ENCODE measurements at regions not wholly inside any gene's neighbourhood (a gene's known extent, or its start where the extent isn't known, plus 50 kb on each side); places are given as distances from the start of the nearest gene placed in this dataset.

DNA sequence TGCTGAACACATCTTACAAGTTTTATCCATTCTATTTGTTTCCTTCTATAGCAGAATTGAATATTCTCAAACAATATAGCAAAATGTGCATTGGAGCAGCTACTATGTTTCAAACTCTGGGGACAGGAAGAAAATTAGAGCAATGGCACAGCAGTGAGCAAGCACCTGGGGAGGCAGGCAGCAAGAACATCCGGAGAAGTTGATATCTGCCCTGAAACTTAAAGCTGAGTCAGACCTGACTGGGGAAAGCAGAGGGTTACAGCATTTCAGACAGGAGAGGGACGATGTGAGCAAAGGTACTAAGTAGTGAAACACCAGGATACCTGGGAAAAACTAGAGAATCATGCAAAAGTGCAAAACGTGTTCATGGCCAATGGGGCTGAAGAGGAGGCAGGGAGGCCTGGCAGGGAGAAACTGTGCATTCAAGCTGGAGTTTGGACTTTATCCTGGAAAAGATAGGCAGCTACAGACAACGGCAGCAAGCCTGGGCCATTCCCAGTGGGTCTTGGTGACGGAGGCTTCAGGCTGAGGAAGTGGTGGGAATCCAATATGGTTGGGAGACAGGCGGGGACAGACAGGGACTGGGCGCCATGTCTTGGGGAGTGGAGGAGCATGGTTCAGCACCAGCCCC, 118.0 kb upstream of the CDKN3 start:
- CTCF ChIA-PET: no interaction called here
- Mint-ChIP-seq H3K4me1 (no peaks in the 10 kb centered on the region), H3K27ac (no peak overlapping the region), H3K36me3 (no peaks in the 10 kb centered on the region), H3K4me3 (no peak overlapping the region), H3K27me3 (peaks cover 7 to 17% of the 10 kb centered on the region in 2 donors), H3K9me3 (no peaks in the 10 kb centered on the region)
- H3K9me3 ChIP-seq: no peaks in the 10 kb centered on the region
- WGBS (ENCODE audit: insufficient coverage): 71% methylated on average over 4 of the region's 7 CpGs
- no peaks in the 10 kb centered on the region for H3K4me1 ChIP-seq (ENCODE audit: control insufficient read depth in 1 of 2, extremely low read depth in 1 of 2, insufficient read depth in 2 of 2, low read length in 2 of 2)
- no peaks in the 10 kb centered on the region for H3K36me3 ChIP-seq (ENCODE audit: control insufficient read depth in 2 of 2, extremely low read depth in 1 of 2, insufficient read depth in 1 of 2, low read length in 1 of 2)
- ATAC-seq (replicated peaks in 1 of 4): no peak
- H3K27me3 ChIP-seq (replicated peaks in 1 of 2; ENCODE audit: control insufficient read depth in 2 of 2, extremely low read depth in 1 of 2, insufficient read depth in 2 of 2, low read length in 1 of 2): peaks cover 0 to 11% of the 10 kb centered on the region in 2 experiments
- POLR2A ChIA-PET: no interaction called here
- H3K4me3 ChIP-seq (ENCODE audit: control insufficient read depth in 1 of 2, extremely low read depth in 1 of 2, low read length in 1 of 2): no peak overlapping the region
- H3K27ac ChIP-seq (ENCODE audit: low read length): no peak overlapping the region
- DNase-seq: no peak

DNA sequence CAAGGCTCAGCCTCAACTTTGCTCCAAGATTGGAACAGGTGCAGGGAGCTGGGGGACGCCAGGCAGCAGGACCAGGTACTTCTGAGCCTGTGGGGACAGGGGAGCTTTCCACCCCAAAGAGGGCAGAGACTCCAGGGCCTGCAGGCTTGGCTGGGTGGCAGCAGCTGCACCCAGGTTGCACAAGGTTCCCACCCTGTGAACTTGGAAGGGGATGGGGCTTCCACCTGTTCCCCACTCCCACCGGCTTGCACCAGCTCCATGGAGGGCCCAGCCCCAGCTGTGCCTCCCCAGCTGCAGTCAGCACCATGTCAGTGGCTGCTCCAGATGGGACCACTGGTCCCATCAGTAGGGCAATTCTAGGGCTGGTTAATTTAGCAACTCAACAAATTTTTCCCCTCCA, 114.0 kb upstream of the CDKN3 start:
- WGBS (ENCODE audit: insufficient coverage): 71% methylated on average over 1 of the region's 2 CpGs
- CTCF ChIA-PET: no interaction called here
- no peak overlapping the region for H3K4me3 ChIP-seq (ENCODE audit: control insufficient read depth in 1 of 2, extremely low read depth in 1 of 2, low read length in 1 of 2)

DNA sequence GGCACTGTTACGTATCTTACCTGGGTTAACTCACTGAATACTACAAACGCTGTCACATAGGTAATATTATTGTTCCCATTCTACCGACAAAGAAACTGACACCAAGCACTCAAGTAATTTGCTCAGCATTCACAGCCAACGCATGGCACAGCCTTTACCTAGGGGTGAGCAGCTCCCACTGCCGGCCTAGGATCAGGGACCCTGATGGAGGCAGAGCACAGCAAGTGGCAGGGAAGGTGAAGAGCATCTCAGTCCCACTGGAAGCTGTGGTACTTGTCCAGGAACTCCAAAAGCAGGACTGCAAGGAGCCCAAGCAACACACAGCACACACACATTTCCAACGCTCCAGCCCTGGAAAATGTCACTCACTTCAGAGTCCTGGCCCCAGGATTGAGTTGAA, 111.8 kb upstream of the CDKN3 start:
- Mint-ChIP-seq H3K36me3 (no peaks in the 10 kb centered on the region), H3K27me3 (peaks cover 10 to 20% of the 10 kb centered on the region in 2 donors), H3K4me3 (no peak overlapping the region), H3K4me1 (no peaks in the 10 kb centered on the region), H3K27ac (no peak overlapping the region), H3K9me3 (no peaks in the 10 kb centered on the region)
- CTCF ChIA-PET: no interaction called here
- H3K4me1 ChIP-seq (ENCODE audit: control insufficient read depth in 1 of 2, extremely low read depth in 1 of 2, insufficient read depth in 2 of 2, low read length in 2 of 2): no peaks in the 10 kb centered on the region
- DNase-seq (no peak), ATAC-seq (replicated peaks in 1 of 4) (no peak)
- 90% methylated on average over 4 of the region's 6 CpGs for WGBS (ENCODE audit: insufficient coverage)
- H3K9me3 ChIP-seq: no peaks in the 10 kb centered on the region
- no peaks in the 10 kb centered on the region for H3K36me3 ChIP-seq (ENCODE audit: control insufficient read depth in 2 of 2, extremely low read depth in 1 of 2, insufficient read depth in 1 of 2, low read length in 1 of 2)
- H3K4me3 ChIP-seq (ENCODE audit: control insufficient read depth in 1 of 2, extremely low read depth in 1 of 2, low read length in 1 of 2): no peak overlapping the region
- peaks cover 0 to 11% of the 10 kb centered on the region in 2 experiments for H3K27me3 ChIP-seq (replicated peaks in 1 of 2; ENCODE audit: control insufficient read depth in 2 of 2, extremely low read depth in 1 of 2, insufficient read depth in 2 of 2, low read length in 1 of 2)
- no peak overlapping the region for H3K27ac ChIP-seq (ENCODE audit: low read length)
- POLR2A ChIA-PET: no interaction called here

More for the DNA sequence above, 114.0 kb upstream of the CDKN3 start:
- Mint-ChIP-seq H3K9me3 (no peaks in the 10 kb centered on the region), H3K4me1 (no peaks in the 10 kb centered on the region), H3K4me3 (no peak overlapping the region), H3K27me3 (peaks cover 8 to 24% of the 10 kb centered on the region in 2 donors), H3K36me3 (no peaks in the 10 kb centered on the region), H3K27ac (no peak overlapping the region)
- no peaks in the 10 kb centered on the region for H3K36me3 ChIP-seq (ENCODE audit: control insufficient read depth in 2 of 2, extremely low read depth in 1 of 2, insufficient read depth in 1 of 2, low read length in 1 of 2)
- no peaks in the 10 kb centered on the region for H3K9me3 ChIP-seq
- DNase-seq: no peak
- no peak for ATAC-seq (replicated peaks in 1 of 4)
- H3K27me3 ChIP-seq (replicated peaks in 1 of 2; ENCODE audit: control insufficient read depth in 2 of 2, extremely low read depth in 1 of 2, insufficient read depth in 2 of 2, low read length in 1 of 2): peaks cover 0 to 14% of the 10 kb centered on the region in 2 experiments
- no peak overlapping the region for H3K27ac ChIP-seq (ENCODE audit: low read length)
- no peaks in the 10 kb centered on the region for H3K4me1 ChIP-seq (ENCODE audit: control insufficient read depth in 1 of 2, extremely low read depth in 1 of 2, insufficient read depth in 2 of 2, low read length in 2 of 2)
- POLR2A ChIA-PET: no interaction called here

DNA sequence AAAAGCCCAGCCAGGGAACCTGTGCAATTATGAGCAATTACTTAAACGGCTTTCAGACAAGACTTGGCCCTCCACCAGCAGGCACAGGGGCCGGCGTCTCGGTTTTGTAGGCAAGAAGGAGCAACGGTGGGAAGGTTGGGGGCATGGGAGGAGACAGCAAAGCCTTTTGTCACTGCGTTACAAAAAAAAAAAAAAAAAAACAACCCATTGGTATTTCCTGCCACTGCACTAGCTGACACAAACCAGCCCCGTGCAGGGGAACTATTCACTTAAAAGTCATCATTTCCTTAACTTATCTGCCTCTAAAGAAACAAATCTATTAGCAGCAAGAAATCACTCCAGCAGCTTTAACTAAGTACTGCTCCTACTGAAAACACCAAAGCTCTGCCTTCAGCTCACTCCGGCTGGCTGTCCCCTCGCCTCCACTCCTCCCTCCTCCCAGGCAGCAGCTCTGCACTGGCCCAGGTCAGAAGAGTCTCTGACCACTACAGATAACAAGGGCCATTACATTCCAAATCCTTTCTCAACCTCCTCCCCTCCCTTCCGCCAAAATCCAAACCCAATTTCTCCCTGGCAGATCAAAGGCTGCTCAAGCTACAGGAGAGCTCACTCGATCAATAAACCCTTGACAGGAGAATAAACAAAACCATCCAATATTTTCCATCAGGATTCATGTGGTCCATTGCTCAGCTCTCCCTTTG, 105.2 kb upstream of the CDKN3 start:
- Mint-ChIP-seq H3K4me3 (no peak overlapping the region), H3K36me3 (no peaks in the 10 kb centered on the region), H3K4me1 (no peaks in the 10 kb centered on the region), H3K27ac (no peak overlapping the region), H3K9me3 (peaks cover 0 to 7% (median 6%) of the 10 kb centered on the region in 3 donors), H3K27me3 (peaks cover 16 to 29% of the 10 kb centered on the region in 2 donors)
- CTCF ChIA-PET: no interaction called here
- H3K4me1 ChIP-seq (ENCODE audit: control insufficient read depth in 1 of 2, extremely low read depth in 1 of 2, insufficient read depth in 2 of 2, low read length in 2 of 2): no peaks in the 10 kb centered on the region
- DNase-seq (no peak), ATAC-seq (replicated peaks in 1 of 4) (no peak)
- no peak overlapping the region for H3K4me3 ChIP-seq (ENCODE audit: control insufficient read depth in 1 of 2, extremely low read depth in 1 of 2, low read length in 1 of 2)
- no peaks in the 10 kb centered on the region for H3K9me3 ChIP-seq
- 34% methylated on average over 3 of the region's 11 CpGs for WGBS (ENCODE audit: insufficient coverage)
- H3K27me3 ChIP-seq (replicated peaks in 1 of 2; ENCODE audit: control insufficient read depth in 2 of 2, extremely low read depth in 1 of 2, insufficient read depth in 2 of 2, low read length in 1 of 2): peaks cover 3% of the 10 kb centered on the region in 2 experiments
- H3K27ac ChIP-seq (ENCODE audit: low read length): no peak overlapping the region
- H3K36me3 ChIP-seq (ENCODE audit: control insufficient read depth in 2 of 2, extremely low read depth in 1 of 2, insufficient read depth in 1 of 2, low read length in 1 of 2): no peaks in the 10 kb centered on the region
- POLR2A ChIA-PET: no interaction called here

DNA sequence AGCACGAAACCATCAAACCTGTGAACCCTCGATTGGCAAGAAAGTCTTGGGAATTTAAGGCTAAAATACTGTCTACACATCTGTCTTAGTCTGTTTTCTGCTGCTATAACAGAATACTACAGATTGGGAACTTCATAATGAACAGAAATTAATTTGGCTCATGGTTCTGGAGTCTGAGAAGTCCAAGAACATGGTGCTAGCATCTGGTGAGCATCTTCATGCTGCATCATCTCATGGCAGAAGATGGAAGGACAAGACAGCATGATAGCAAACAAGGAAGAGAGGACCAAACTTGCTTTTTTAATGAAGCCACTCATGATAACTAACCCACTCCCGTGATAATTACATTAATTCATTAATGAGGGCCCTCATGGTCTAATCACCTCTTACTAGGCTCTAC, 102.0 kb upstream of the CDKN3 start:
- H3K27ac Mint-ChIP-seq: no peak overlapping the region
- Histone ChIP-seq H3K4me1 (ENCODE audit: control insufficient read depth in 1 of 2, extremely low read depth in 1 of 2, insufficient read depth in 2 of 2, low read length in 2 of 2) (no peaks in the 10 kb centered on the region), H3K4me3 (ENCODE audit: control insufficient read depth in 1 of 2, extremely low read depth in 1 of 2, low read length in 1 of 2) (no peak overlapping the region), H3K27me3 (replicated peaks in 1 of 2; ENCODE audit: control insufficient read depth in 2 of 2, extremely low read depth in 1 of 2, insufficient read depth in 2 of 2, low read length in 1 of 2) (peaks cover 0 to 5% of the 10 kb centered on the region in 2 experiments), H3K27ac (ENCODE audit: low read length) (no peak overlapping the region), H3K36me3 (ENCODE audit: control insufficient read depth in 2 of 2, extremely low read depth in 1 of 2, insufficient read depth in 1 of 2, low read length in 1 of 2) (no peaks in the 10 kb centered on the region), H3K9me3 (no peaks in the 10 kb centered on the region)
- H3K4me3 Mint-ChIP-seq: no peak overlapping the region
- no peak for ATAC-seq (replicated peaks in 1 of 4)
- POLR2A ChIA-PET: no interaction called here
- WGBS (ENCODE audit: insufficient coverage): 73% methylated on average over 3 of the region's 3 CpGs
- CTCF ChIA-PET: no interaction called here
- peaks cover 19 to 39% of the 10 kb centered on the region in 2 donors for H3K27me3 Mint-ChIP-seq
- H3K9me3 Mint-ChIP-seq: peaks cover 0 to 7% (median 6%) of the 10 kb centered on the region in 3 donors
- H3K36me3 Mint-ChIP-seq: no peaks in the 10 kb centered on the region
- no peaks in the 10 kb centered on the region for H3K4me1 Mint-ChIP-seq
- no peak for DNase-seq

DNA sequence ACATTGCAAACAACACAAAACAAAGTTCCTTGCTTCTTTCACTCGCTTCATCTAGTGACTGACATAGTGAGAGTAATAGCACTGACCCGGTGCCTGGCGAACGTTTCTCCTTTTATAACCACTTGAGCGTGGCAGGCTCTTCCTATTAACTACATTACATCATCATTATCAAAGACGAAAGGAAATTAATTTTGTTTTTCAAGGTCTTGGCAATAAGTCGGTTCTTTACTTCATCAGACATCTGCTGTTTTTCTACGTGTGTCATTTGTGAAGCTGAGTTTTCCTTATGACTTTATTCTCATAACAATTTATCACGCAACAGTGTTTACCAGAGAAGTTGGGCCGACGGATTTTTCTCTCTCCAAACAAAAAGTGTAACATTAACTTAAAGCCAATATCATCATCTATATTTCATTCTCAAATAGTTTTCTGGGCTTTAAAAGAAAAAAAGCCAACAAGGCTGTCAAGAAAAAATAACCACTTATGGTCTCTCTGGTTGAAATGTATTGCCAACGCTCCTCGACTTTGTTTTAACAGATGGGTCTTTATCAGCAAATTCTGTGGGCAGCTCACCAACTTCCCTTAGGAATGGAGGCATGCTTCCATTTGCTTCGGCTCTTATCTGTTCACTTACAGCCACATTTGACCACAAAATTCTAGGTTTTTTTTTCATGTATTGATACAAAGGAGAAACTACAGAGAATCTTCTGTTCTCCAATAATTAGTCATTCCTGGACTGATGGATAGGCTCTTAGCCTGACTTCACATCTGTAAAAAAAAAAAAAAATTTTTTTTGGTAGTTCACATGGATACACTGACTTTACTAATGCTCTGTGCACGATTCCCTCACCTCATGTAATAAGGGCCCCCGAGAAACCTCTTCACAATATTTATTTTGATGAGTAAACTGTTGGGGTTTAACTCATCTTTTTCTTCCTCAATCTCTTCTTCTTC, 97.1 kb upstream of the CDKN3 start:
- DNase-seq (no peak), ATAC-seq (replicated peaks in 1 of 4) (no peak)
- H3K27ac Mint-ChIP-seq: no peak overlapping the region
- POLR2A ChIA-PET: no interaction called here
- H3K4me1 Mint-ChIP-seq: no peaks in the 10 kb centered on the region
- CTCF ChIA-PET: no interaction called here
- Histone ChIP-seq H3K27me3 (replicated peaks in 1 of 2; ENCODE audit: control insufficient read depth in 2 of 2, extremely low read depth in 1 of 2, insufficient read depth in 2 of 2, low read length in 1 of 2) (peaks cover 0 to 2% of the 10 kb centered on the region in 2 experiments), H3K4me3 (ENCODE audit: control insufficient read depth in 1 of 2, extremely low read depth in 1 of 2, low read length in 1 of 2) (no peak overlapping the region), H3K9me3 (no peaks in the 10 kb centered on the region), H3K4me1 (ENCODE audit: control insufficient read depth in 1 of 2, extremely low read depth in 1 of 2, insufficient read depth in 2 of 2, low read length in 2 of 2) (no peaks in the 10 kb centered on the region), H3K36me3 (ENCODE audit: control insufficient read depth in 2 of 2, extremely low read depth in 1 of 2, insufficient read depth in 1 of 2, low read length in 1 of 2) (no peaks in the 10 kb centered on the region), H3K27ac (ENCODE audit: low read length) (no peak overlapping the region)
- no peaks in the 10 kb centered on the region for H3K36me3 Mint-ChIP-seq
- 45% methylated on average over 2 of the region's 16 CpGs for WGBS (ENCODE audit: insufficient coverage)
- H3K27me3 Mint-ChIP-seq: peaks cover 16 to 35% of the 10 kb centered on the region in 2 donors
- H3K9me3 Mint-ChIP-seq: peaks cover 0 to 4% (median 4%) of the 10 kb centered on the region in 3 donors
- H3K4me3 Mint-ChIP-seq: no peak overlapping the region
